NCI-H748 (cell line): ENCODE measurements at regions not wholly inside any gene's neighbourhood (a gene's known extent, or its start where the extent isn't known, plus 50 kb on each side); places are given as distances from the start of the nearest gene placed in this dataset.

Experiments used
- DNase-seq: peaks from one replicate; lab custom pipeline; 2025; ENCODE audit not compliant: unreplicated experiment; lab: John Stamatoyannopoulos, UW

- no peak for DNase-seq
Observed at GRCh38 chr13:74973935-74974879, 507.8 kb downstream of the TBC1D4 start.

- DNase-seq, result peak; percentile 46
Observed at GRCh38 chr13:74969419-74969818, 512.5 kb downstream of the TBC1D4 start.

- peak; percentile 96 for DNase-seq
Observed at GRCh38 chr13:74966814-74967424, 515.0 kb downstream of the TBC1D4 start.

GRCh38 chr13:74966275-74966674 is 515.7 kb downstream of the TBC1D4 start:
- DNase-seq, result peak; percentile 67

- no peak for DNase-seq
Observed at GRCh38 chr13:74945637-74946036, 536.3 kb downstream of the TBC1D4 start.

GRCh38 chr13:74931698-74932433 is 550.1 kb downstream of the TBC1D4 start:
- no peak for DNase-seq

GRCh38 chr13:74930402-74931165 is 551.4 kb downstream of the TBC1D4 start:
- DNase-seq, result no peak

- DNase-seq, result no peak
Observed at GRCh38 chr13:74929436-74929835, 552.5 kb downstream of the TBC1D4 start.

GRCh38 chr13:74927823-74928222 is 554.1 kb downstream of the TBC1D4 start:
- no peak for DNase-seq

- DNase-seq, result no peak
Observed at GRCh38 chr13:74922963-74923362, 559.0 kb downstream of the TBC1D4 start.

GRCh38 chr13:74921326-74921725 is 560.6 kb downstream of the TBC1D4 start:
- no peak for DNase-seq

GRCh38 chr13:74920920-74921319 is 561.0 kb downstream of the TBC1D4 start:
- no peak for DNase-seq

- no peak for DNase-seq
Observed at GRCh38 chr13:74920361-74920760, 561.6 kb downstream of the TBC1D4 start.

GRCh38 chr13:74919914-74920313 is 562.1 kb downstream of the TBC1D4 start:
- DNase-seq, result peak; percentile 51

GRCh38 chr13:74912898-74913297 is 569.1 kb downstream of the TBC1D4 start:
- no peak for DNase-seq

- no peak for DNase-seq
Observed at GRCh38 chr13:74910415-74910814, 571.6 kb downstream of the TBC1D4 start.

- no peak for DNase-seq
Observed at GRCh38 chr13:74907788-74908187, 574.2 kb downstream of the TBC1D4 start.

GRCh38 chr13:74904556-74904955 is 577.4 kb downstream of the TBC1D4 start:
- DNase-seq, result no peak

GRCh38 chr13:74895042-74895796 is 586.8 kb downstream of the TBC1D4 start:
- DNase-seq, result no peak

- DNase-seq, result no peak
Observed at GRCh38 chr13:74892096-74892495, 589.9 kb downstream of the TBC1D4 start.
